Neural progenitor cell (in vitro differentiated cells): ENCODE measurements at regions not wholly inside any gene's neighbourhood (a gene's known extent, or its start where the extent isn't known, plus 50 kb on each side); places are given as distances from the start of the nearest gene placed in this dataset.

Experiments
- DNase-seq: peaks from one replicate; pipeline ENCODE4 v3.0.0-alpha.2; 2016; ENCODE audit warnings: low spot score
- H2AFZ ChIP-seq: fragments of 200-600 bp; sonication (generic); replicated peaks from 2 replicates; pipeline ENCODE4 v1.6.1; 2016; ENCODE audit warnings: antibody characterized with exemption
- H3F3A ChIP-seq: fragments of 200-600 bp; sonication (generic); 2 replicates; pipeline ENCODE4 v1.6.1; 2016; ENCODE audit warnings: antibody characterized with exemption, low read depth
- H3K27ac ChIP-seq: fragments of 200-600 bp; sonication (generic); 2 replicates; pipeline ENCODE4 v1.5.1; 2016; ENCODE audit warnings: mild to moderate bottlenecking
- H3K27me3 ChIP-seq: fragments of 200-600 bp; sonication (generic); 2 replicates; pipeline ENCODE4 v1.6.1; 2016; ENCODE audit warnings: mild to moderate bottlenecking, moderate library complexity
- H3K36me3 ChIP-seq: fragments of 200-600 bp; sonication (generic); 2 replicates; pipeline ENCODE4 v1.5.1; 2016
- H3K4me1 ChIP-seq: fragments of 200-600 bp; sonication (generic); 2 replicates; pipeline ENCODE4 v1.6.1; 2016; ENCODE audit warnings: mixed run types
- H3K4me2 ChIP-seq: fragments of 200-600 bp; sonication (generic); 2 replicates; pipeline ENCODE4 v1.6.1; 2016
- H3K4me3 ChIP-seq: fragments of 200-600 bp; sonication (generic); 2 replicates; pipeline ENCODE4 v1.5.1; 2016
- H3K79me2 ChIP-seq: fragments of 200-600 bp; sonication (generic); 2 replicates; pipeline ENCODE4 v1.6.1; 2016; ENCODE audit warnings: low read depth
- H3K9ac ChIP-seq: fragments of 200-600 bp; sonication (generic); 2 replicates; pipeline ENCODE4 v1.6.1; 2016
- H3K9me3 ChIP-seq: fragments of 200-600 bp; sonication (generic); 2 replicates; pipeline ENCODE4 v1.5.1; 2016; ENCODE audit warnings: low read depth
- H4K20me1 ChIP-seq: fragments of 200-600 bp; sonication (generic); 2 replicates; pipeline ENCODE4 v1.6.1; 2016; ENCODE audit warnings: low read depth
- H3K27ac Mint-ChIP-seq: 3 replicates; pipeline ENCODE4 v1.8.0; 2021; ENCODE audit warnings: mixed read lengths
- H3K27me3 Mint-ChIP-seq: 2 replicates; pipeline ENCODE4 v1.8.0; 2022; ENCODE audit warnings: low read depth, mild to moderate bottlenecking, inconsistent platforms, moderate library complexity, mixed read lengths; ENCODE audit not compliant: insufficient read depth
- H3K36me3 Mint-ChIP-seq: 3 replicates; pipeline ENCODE4 v1.8.0; 2021; ENCODE audit warnings: mixed read lengths
- H3K4me1 Mint-ChIP-seq: 3 replicates; pipeline ENCODE4 v1.8.0; 2021; ENCODE audit warnings: mixed read lengths
- H3K4me3 Mint-ChIP-seq: 3 replicates; pipeline ENCODE4 v1.8.0; 2021; ENCODE audit warnings: mild to moderate bottlenecking, moderate library complexity, mixed read lengths
- H3K9me3 Mint-ChIP-seq: 3 replicates; pipeline ENCODE4 v1.8.0; 2020; ENCODE audit warnings: mixed read lengths
- CTCF ChIP-seq: fragments of 200-600 bp; sonication (generic); IDR thresholded peaks from 2 replicates; pipeline ENCODE4 v1.5.1; 2017; ENCODE audit warnings: antibody characterized with exemption, mild to moderate bottlenecking
- EZH2 ChIP-seq: fragments of 200-600 bp; sonication (generic); IDR thresholded peaks from 2 replicates; pipeline ENCODE4 v1.6.1; 2017; ENCODE audit warnings: antibody characterized with exemption, mild to moderate bottlenecking, moderate library complexity
- EZH2phosphoT487 ChIP-seq: fragments of 200-600 bp; sonication (generic); IDR thresholded peaks from 2 replicates; pipeline ENCODE4 v1.6.1; 2017; ENCODE audit warnings: antibody characterized with exemption

- no peak overlapping the region for H3K4me2 ChIP-seq
- H3K9me3 Mint-ChIP-seq: no peaks in the 10 kb centered on the region
- H3K4me3 Mint-ChIP-seq: no peak overlapping the region
- no peaks in the 10 kb centered on the region for H3K27me3 ChIP-seq
- H3K27ac Mint-ChIP-seq: peak overlapping the region; percentile 13
- H3K79me2 ChIP-seq: no peaks in the 10 kb centered on the region
- H3K9ac ChIP-seq: no peak overlapping the region
- H3K27ac ChIP-seq: no peak overlapping the region
- no peaks in the 10 kb centered on the region for H3K36me3 ChIP-seq
- H3K4me1 Mint-ChIP-seq: peaks cover 6% of the 10 kb centered on the region
- H3K4me1 ChIP-seq: peaks cover 6% of the 10 kb centered on the region
- H3K4me3 ChIP-seq: no peak overlapping the region
- no peaks in the 10 kb centered on the region for H3F3A ChIP-seq
- H3K27me3 Mint-ChIP-seq: no peaks in the 10 kb centered on the region
- no peak for DNase-seq
- H3K36me3 Mint-ChIP-seq: no peaks in the 10 kb centered on the region
- H4K20me1 ChIP-seq: no peaks in the 10 kb centered on the region
- TF ChIP-seq EZH2phosphoT487: no peak
- no peak overlapping the region for H2AFZ ChIP-seq
- no peaks in the 10 kb centered on the region for H3K9me3 ChIP-seq
Observed at GRCh38 chr16:80123189-80123588, 417.6 kb upstream of the DYNLRB2 start.

GRCh38 chr16:80122115-80122514 lies 418.7 kb upstream of the DYNLRB2 start:
- H3K4me2 ChIP-seq: no peak overlapping the region
- H3K9ac ChIP-seq: no peak overlapping the region
- H3K27me3 ChIP-seq: no peaks in the 10 kb centered on the region
- TF ChIP-seq EZH2 (no peak), EZH2phosphoT487 (no peak), CTCF (no peak)
- no peaks in the 10 kb centered on the region for H3K36me3 Mint-ChIP-seq
- H3F3A ChIP-seq: no peaks in the 10 kb centered on the region
- no peaks in the 10 kb centered on the region for H3K9me3 ChIP-seq
- H2AFZ ChIP-seq: peak overlapping the region; percentile 18
- H3K27me3 Mint-ChIP-seq: no peaks in the 10 kb centered on the region
- no peak overlapping the region for H3K4me3 Mint-ChIP-seq
- H3K79me2 ChIP-seq: no peaks in the 10 kb centered on the region
- peaks cover 6% of the 10 kb centered on the region for H3K4me1 ChIP-seq
- no peaks in the 10 kb centered on the region for H4K20me1 ChIP-seq
- no peak overlapping the region for H3K27ac ChIP-seq
- H3K36me3 ChIP-seq: no peaks in the 10 kb centered on the region
- no peaks in the 10 kb centered on the region for H3K9me3 Mint-ChIP-seq
- H3K27ac Mint-ChIP-seq: no peak overlapping the region
- no peak overlapping the region for H3K4me3 ChIP-seq
- H3K4me1 Mint-ChIP-seq: peaks cover 6% of the 10 kb centered on the region
- DNase-seq: no peak

- H4K20me1 ChIP-seq: no peaks in the 10 kb centered on the region
- Mint-ChIP-seq H3K4me1 (peaks cover 6% of the 10 kb centered on the region), H3K36me3 (no peaks in the 10 kb centered on the region), H3K9me3 (no peaks in the 10 kb centered on the region), H3K27me3 (no peaks in the 10 kb centered on the region), H3K27ac (no peak overlapping the region), H3K4me3 (no peak overlapping the region)
- no peak for DNase-seq
- no peaks in the 10 kb centered on the region for H3F3A ChIP-seq
- H3K9me3 ChIP-seq: no peaks in the 10 kb centered on the region
- no peaks in the 10 kb centered on the region for H3K36me3 ChIP-seq
- H3K4me2 ChIP-seq: no peak overlapping the region
- no peak overlapping the region for H3K4me3 ChIP-seq
- no peak overlapping the region for H3K27ac ChIP-seq
- peaks cover 6% of the 10 kb centered on the region for H3K4me1 ChIP-seq
- no peaks in the 10 kb centered on the region for H3K27me3 ChIP-seq
- TF ChIP-seq EZH2: no peak
- TF ChIP-seq CTCF: no peak
- no peak for TF ChIP-seq EZH2phosphoT487
- H3K9ac ChIP-seq: no peak overlapping the region
- H2AFZ ChIP-seq: no peak overlapping the region
- no peaks in the 10 kb centered on the region for H3K79me2 ChIP-seq
Observed at GRCh38 chr16:80121522-80121909, 419.3 kb upstream of the DYNLRB2 start.

GRCh38 chr16:80120899-80121521 lies 419.8 kb upstream of the DYNLRB2 start:
- H3K36me3 Mint-ChIP-seq: no peaks in the 10 kb centered on the region
- H3K27ac ChIP-seq: no peak overlapping the region
- H3K9me3 Mint-ChIP-seq: no peaks in the 10 kb centered on the region
- no peak overlapping the region for H3K4me3 Mint-ChIP-seq
- no peak overlapping the region for H3K9ac ChIP-seq
- H4K20me1 ChIP-seq: no peaks in the 10 kb centered on the region
- peak overlapping the region; percentile 6 for H2AFZ ChIP-seq
- no peaks in the 10 kb centered on the region for H3F3A ChIP-seq
- no peak overlapping the region for H3K4me2 ChIP-seq
- no peaks in the 10 kb centered on the region for H3K27me3 ChIP-seq
- H3K27ac Mint-ChIP-seq: no peak overlapping the region
- no peaks in the 10 kb centered on the region for H3K79me2 ChIP-seq
- TF ChIP-seq CTCF (no peak), EZH2 (no peak), EZH2phosphoT487 (no peak)
- H3K4me3 ChIP-seq: no peak overlapping the region
- peak; percentile 16 for DNase-seq
- no peaks in the 10 kb centered on the region for H3K36me3 ChIP-seq
- no peaks in the 10 kb centered on the region for H3K27me3 Mint-ChIP-seq
- H3K9me3 ChIP-seq: no peaks in the 10 kb centered on the region
- H3K4me1 Mint-ChIP-seq: peaks cover 6% of the 10 kb centered on the region
- H3K4me1 ChIP-seq: peaks cover 6% of the 10 kb centered on the region
